Hippocampal formation (tissue), 2 donors: ENCODE measurements at regions not wholly inside any gene's neighbourhood (a gene's known extent, or its start where the extent isn't known, plus 50 kb on each side); places are given as distances from the start of the nearest gene placed in this dataset.
"Not testable (repeated sequence)": the region's sequence is repeated elsewhere in the genome, so short reads cannot be mapped to it uniquely, and the experiment has no call there.

Source experiments
- DNase-seq, 2 donors: peaks; one replicate each; lab custom pipeline; 2025; lab: John Stamatoyannopoulos, UW

- no peak for DNase-seq
Observed at GRCh38 chr6:67897998-67898607, 737.0 kb upstream of the ADGRB3 start.

- DNase-seq = no peak
Observed at GRCh38 chr6:67896476-67896875, 738.6 kb upstream of the ADGRB3 start.

- no peak for DNase-seq
Observed at GRCh38 chr6:67889682-67889995, 745.4 kb upstream of the ADGRB3 start.

- no peak for DNase-seq
Observed at GRCh38 chr6:67888886-67889681, 746.0 kb upstream of the ADGRB3 start.

- DNase-seq = no peak
Observed at GRCh38 chr6:67888546-67888885, 746.6 kb upstream of the ADGRB3 start.

GRCh38 chr6:67887747-67888545 is 747.1 kb upstream of the ADGRB3 start:
- DNase-seq = no peak

GRCh38 chr6:67887419-67887746 is 747.7 kb upstream of the ADGRB3 start:
- DNase-seq = no peak

- no peak for DNase-seq
Observed at GRCh38 chr6:67886840-67887292, 748.2 kb upstream of the ADGRB3 start.

- no peak for DNase-seq
Observed at GRCh38 chr6:67886036-67886707, 748.9 kb upstream of the ADGRB3 start.

- DNase-seq = no peak
Observed at GRCh38 chr6:67885081-67886033, 749.7 kb upstream of the ADGRB3 start.

- DNase-seq = no peak
Observed at GRCh38 chr6:67884442-67884841, 750.6 kb upstream of the ADGRB3 start.

GRCh38 chr6:67883500-67884366 is 751.3 kb upstream of the ADGRB3 start:
- no peak for DNase-seq

GRCh38 chr6:67882436-67883311 is 752.4 kb upstream of the ADGRB3 start:
- no peak for DNase-seq

- DNase-seq = no peak
Observed at GRCh38 chr6:67881706-67882065, 753.4 kb upstream of the ADGRB3 start.

- no peak for DNase-seq
Observed at GRCh38 chr6:67880939-67881705, 754.0 kb upstream of the ADGRB3 start.

- DNase-seq = not testable (repeated sequence)
Observed at GRCh38 chr6:67880343-67880742, 754.7 kb upstream of the ADGRB3 start.

GRCh38 chr6:67879928-67880327 is 755.2 kb upstream of the ADGRB3 start:
- DNase-seq = not testable (repeated sequence)

- DNase-seq = not testable (repeated sequence)
Observed at GRCh38 chr6:67879105-67879904, 755.8 kb upstream of the ADGRB3 start.
